ENCODE measurements at regions not wholly inside any gene's neighbourhood (a gene's known extent, or its start where the extent isn't known, plus 50 kb on each side); places are given as distances from the start of the nearest gene placed in this dataset.

GRCh38 chr2:120461546-120462537, 115.9 kb downstream of the INHBB start:
- TF ChIP-seq CTCF (IDR thresholded peaks at IDR 0.05; ENCODE audit: low read depth, low read length, poor library complexity, severe bottlenecking) (no peak), EZH2phosphoT487 (IDR thresholded peaks at IDR 0.05; ENCODE audit: borderline replicate concordance, low read length) (no peak)
